HCT116 (cell line): ENCODE measurements at regions not wholly inside any gene's neighbourhood (a gene's known extent, or its start where the extent isn't known, plus 50 kb on each side); places are given as distances from the start of the nearest gene placed in this dataset.

Experiments
- ATAC-seq: fragments of 200-7000 bp; cut with Tn5 transposase; 2 replicates; pipeline ENCODE4 v1.9.1; 2020; ENCODE audit warnings: mild to moderate bottlenecking, moderate library complexity
- BruUV-seq: library from RNA; stranded (reverse); fragments of 400-500 nt; replicated peaks from 2 replicates; lab custom pipeline; 2021; lab: Mats Ljungman, UMichigan
- CTCF ChIA-PET: fragments of 300-600 bp; sonication (Branson Sonifier 250); formaldehyde crosslinking; loops from one replicate; lab custom pipeline; 2021; ENCODE audit warnings: antibody characterized with exemption; lab: Charles Lee
- POLR2A ChIA-PET: fragments of 300-600, 350-600 bp; sonication (Branson Sonifier 250); formaldehyde crosslinking; loops from one replicate; lab custom pipeline; 2021; ENCODE audit warnings: antibody characterized with exemption; lab: Charles Lee
- RAD21 ChIA-PET, 2 experiments: fragments of 300-600 bp; sonication (Branson Sonifier 250); formaldehyde crosslinking; loops; one replicate each; lab custom pipeline; 2023; ENCODE audit warnings: low total read pairs in 2 of 2; ENCODE audit not compliant: uncharacterized antibody in 2 of 2, unreplicated experiment in 2 of 2, low non-redundant PET in 1 of 2; lab: Charles Lee
- DNase-seq: peaks from one replicate; pipeline ENCODE4 v3.0.0-alpha.2; 2010; ENCODE audit warnings: low read depth, low spot score
- H2AFZ ChIP-seq: fragments of 200-600 bp; shearing (Covaris generic), sonication (generic); 2 replicates; pipeline ENCODE4 v1.6.1; 2017; ENCODE audit warnings: low read depth, mixed run types, mixed read lengths, antibody characterized with exemption, low read length; ENCODE audit not compliant: poor library complexity, severe bottlenecking
- H3K27ac ChIP-seq: 2 replicates; pipeline ENCODE4 v1.5.1; 2012; ENCODE audit warnings: low read depth, low read length
- H3K27me3 ChIP-seq: fragments of 200-600 bp; sonication (generic); 2 replicates; pipeline ENCODE4 v1.6.1; 2016; ENCODE audit warnings: mixed run types, low read length, mixed read lengths; ENCODE audit not compliant: insufficient read depth
- H3K36me3 ChIP-seq, 2 experiments: fragments of 200-500 bp in 1 of 2; fragments of 200-600 bp in 1 of 2; sonication (Bioruptor generic) in 1 of 2; sonication (generic) in 1 of 2; 2 replicates each; pipeline versions ENCODE4 v1.5.1 to v1.6.1; 2014 to 2016; ENCODE audit warnings: low read length in 2 of 2, inconsistent platforms in 1 of 2, mixed read lengths in 1 of 2, mixed run types in 1 of 2; ENCODE audit not compliant: insufficient read depth in 2 of 2, control insufficient read depth in 1 of 2
- H3K4me1 ChIP-seq, 2 experiments: fragments of 200-600 bp in 1 of 2; sonication (generic) in 1 of 2; 2 replicates each; pipeline versions ENCODE4 v1.5.1 to v1.6.1; 2012 to 2017; ENCODE audit warnings: low read length in 2 of 2, inconsistent platforms in 1 of 2, mild to moderate bottlenecking in 1 of 2, mixed read lengths in 1 of 2, mixed run types in 1 of 2, moderate library complexity in 1 of 2; ENCODE audit not compliant: insufficient read depth in 2 of 2, control insufficient read depth in 1 of 2
- H3K4me2 ChIP-seq: fragments of 200-600 bp; sonication (generic); 2 replicates; pipeline ENCODE4 v1.6.1; 2017; ENCODE audit warnings: mixed run types, low read length, mixed read lengths
- H3K4me3 ChIP-seq, 2 experiments: fragments of 200-600 bp in 1 of 2; sonication (generic) in 1 of 2; replicated peaks in 1 of 2; 2 replicates each; pipeline ENCODE4 v1.5.1; 2011 to 2016; ENCODE audit warnings: low read length in 2 of 2, control low read depth in 1 of 2, low read depth in 1 of 2, mild to moderate bottlenecking in 1 of 2, mixed read lengths in 1 of 2, mixed run types in 1 of 2
- H3K79me2 ChIP-seq: fragments of 200-600 bp; sonication (generic); 2 replicates; pipeline ENCODE4 v1.6.1; 2017; ENCODE audit warnings: mild to moderate bottlenecking, mixed run types, low read length, moderate library complexity, mixed read lengths; ENCODE audit not compliant: insufficient read depth
- H3K9ac ChIP-seq: fragments of 200-600 bp; sonication (generic); 2 replicates; pipeline ENCODE4 v1.6.1; 2016; ENCODE audit warnings: low read length, mixed read lengths
- H3K9me2 ChIP-seq: fragments of 200-600 bp; sonication (generic), shearing (Covaris generic); 2 replicates; pipeline ENCODE4 v1.6.1; 2017; ENCODE audit warnings: mixed run types, mild to moderate bottlenecking, moderate library complexity; ENCODE audit not compliant: insufficient read depth
- H3K9me3 ChIP-seq, 2 experiments: fragments of 200-500 bp in 1 of 2; fragments of 200-600 bp in 1 of 2; sonication (Bioruptor generic) in 1 of 2; sonication (generic) in 1 of 2; 2 replicates each; pipeline ENCODE4 v1.6.1; 2014 to 2017; ENCODE audit warnings: low read length in 2 of 2, mixed read lengths in 2 of 2, inconsistent platforms in 1 of 2, low read depth in 1 of 2, mild to moderate bottlenecking in 1 of 2, mixed run types in 1 of 2, moderate library complexity in 1 of 2; ENCODE audit not compliant: control insufficient read depth in 1 of 2, insufficient read depth in 1 of 2
- H4K20me1 ChIP-seq: fragments of 200-600 bp; sonication (generic), shearing (Covaris generic); 2 replicates; pipeline ENCODE4 v1.6.1; 2017; ENCODE audit warnings: mixed run types, mild to moderate bottlenecking, moderate library complexity; ENCODE audit not compliant: insufficient read depth
- CBX3 ChIP-seq: IDR thresholded peaks from 2 replicates; pipeline ENCODE4 v1.6.1; 2012; ENCODE audit warnings: low read depth
- EGR1 ChIP-seq: IDR thresholded peaks from 2 replicates; pipeline ENCODE4 v1.6.1; 2012; ENCODE audit warnings: low read depth
- EZH2 ChIP-seq: fragments of 200-600 bp; sonication (generic); IDR thresholded peaks from 2 replicates; pipeline ENCODE4 v1.6.1; 2017; ENCODE audit warnings: antibody characterized with exemption, mixed run types
- EZH2phosphoT487 ChIP-seq: fragments of 200-600 bp; IDR thresholded peaks from 2 replicates; pipeline ENCODE4 v1.6.1; 2018; ENCODE audit warnings: antibody characterized with exemption, borderline replicate concordance
- FOSL1 ChIP-seq: IDR thresholded peaks from 2 replicates; pipeline ENCODE4 v1.6.1; 2012; ENCODE audit warnings: low read depth
- JUND ChIP-seq: IDR thresholded peaks from 2 replicates; pipeline ENCODE4 v1.6.1; 2012
- POLR2A ChIP-seq: IDR thresholded peaks from 2 replicates; pipeline ENCODE4 v1.7.0; 2011; ENCODE audit warnings: borderline replicate concordance; ENCODE audit not compliant: insufficient read depth, insufficient read length; ENCODE audit errors: extremely low read depth
- POLR2AphosphoS5 ChIP-seq: IDR thresholded peaks from 2 replicates; pipeline ENCODE4 v1.6.1; 2011; ENCODE audit warnings: mild to moderate bottlenecking, low read depth, low read length, moderate library complexity
- RAD21 ChIP-seq: IDR thresholded peaks from 2 replicates; pipeline ENCODE4 v1.6.1; 2012; ENCODE audit warnings: low read depth, mild to moderate bottlenecking
- SIN3A ChIP-seq: IDR thresholded peaks from 2 replicates; pipeline ENCODE4 v1.6.1; 2012; ENCODE audit warnings: low read depth
- SP1 ChIP-seq: IDR thresholded peaks from 2 replicates; pipeline ENCODE4 v1.6.1; 2012; ENCODE audit warnings: low read depth
- SRF ChIP-seq: IDR thresholded peaks from 2 replicates; pipeline ENCODE4 v1.6.1; 2012; ENCODE audit warnings: low read depth
- TCF7L2 ChIP-seq: IDR thresholded peaks from 2 replicates; pipeline ENCODE4 v1.7.0; 2011; ENCODE audit warnings: borderline replicate concordance, inconsistent platforms; ENCODE audit not compliant: insufficient read depth, insufficient read length; ENCODE audit errors: extremely low read depth
- YY1 ChIP-seq: IDR thresholded peaks from 2 replicates; pipeline ENCODE4 v1.6.1; 2011; ENCODE audit warnings: low read length, low read depth, moderate library complexity, mild to moderate bottlenecking; ENCODE audit not compliant: insufficient replicate concordance; ENCODE audit errors: extremely low read depth
- ZFX ChIP-seq: fragments of 450-650 bp; IDR thresholded peaks from 2 replicates; pipeline ENCODE4 v1.6.1; 2017
- ZNF274 ChIP-seq: fragments of 200-500 bp; sonication (Bioruptor generic); IDR thresholded peaks from 2 replicates; pipeline ENCODE4 v1.6.1; 2014; ENCODE audit warnings: mild to moderate bottlenecking, low read depth, low read length, inconsistent platforms
- intact Hi-C: fragments of 100-400 bp; cut with micrococcal nuclease; formaldehyde crosslinking; loops from 2 replicates; pipeline ENCODE4 v1.10.0; 2022
- TF ChIP-seq, protein P1 (sequence below): IDR thresholded peaks from 2 replicates; pipeline ENCODE4 v1.6.1; 2012
- TF ChIP-seq, protein P2 (sequence below): IDR thresholded peaks from 2 replicates; pipeline ENCODE4 v1.6.1; 2011; ENCODE audit warnings: mild to moderate bottlenecking, low read length, moderate library complexity; ENCODE audit not compliant: insufficient replicate concordance; ENCODE audit errors: extremely low read depth
- TF ChIP-seq, protein P3 (sequence below): IDR thresholded peaks from 2 replicates; pipeline ENCODE4 v1.6.1; 2012; ENCODE audit warnings: low read depth
- TF ChIP-seq, protein P4 (sequence below), 3 experiments: fragments of 200-600 bp in 1 of 3; sonication (generic) in 1 of 3; IDR thresholded peaks in 2 of 3; conservative IDR thresholded peaks in 1 of 3; 2 replicates each; pipeline ENCODE4 v1.5.1; 2012 to 2017; ENCODE audit warnings: low read depth in 2 of 3, low read length in 2 of 3, antibody characterized with exemption in 1 of 3, borderline replicate concordance in 1 of 3, control low read depth in 1 of 3, mild to moderate bottlenecking in 1 of 3, mixed read lengths in 1 of 3, mixed run types in 1 of 3, moderate library complexity in 1 of 3; ENCODE audit not compliant: insufficient read depth in 1 of 3

DNA sequence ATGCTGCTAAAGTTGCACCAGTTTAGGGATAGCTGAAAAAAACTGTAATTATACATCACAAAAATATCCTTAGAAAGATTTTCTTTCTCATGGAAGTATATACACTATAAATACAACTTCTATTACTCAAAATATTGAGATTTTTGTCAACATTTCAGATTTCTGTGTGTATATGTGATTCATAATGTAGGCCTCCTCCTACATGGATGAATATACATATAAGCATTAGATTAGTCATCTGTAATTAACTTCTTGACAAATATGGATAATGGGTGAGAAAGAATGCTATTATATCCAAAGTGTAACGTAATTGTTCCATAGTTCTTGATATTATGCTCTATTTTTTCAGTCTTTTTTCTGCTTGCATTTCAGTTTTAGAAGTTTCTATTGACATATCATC is 124.9 kb downstream of the CBLL2 start:
- BruUV-seq, result no TSS peak
- TF ChIP-seq ZFX (no peak), SRF (no peak), FOSL1 (no peak), EGR1 (no peak), ZNF274 (no peak), SP1 (no peak), TCF7L2 (no peak), EZH2phosphoT487 (no peak), SIN3A (no peak), CBX3 (no peak), RAD21 (no peak), EZH2 (no peak), YY1 (no peak), POLR2AphosphoS5 (no peak), POLR2A (no peak), JUND (no peak)
- TF ChIP-seq, protein P1, sequence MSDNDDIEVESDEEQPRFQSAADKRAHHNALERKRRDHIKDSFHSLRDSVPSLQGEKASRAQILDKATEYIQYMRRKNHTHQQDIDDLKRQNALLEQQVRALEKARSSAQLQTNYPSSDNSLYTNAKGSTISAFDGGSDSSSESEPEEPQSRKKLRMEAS, result no peak
- TF ChIP-seq, protein P2, sequence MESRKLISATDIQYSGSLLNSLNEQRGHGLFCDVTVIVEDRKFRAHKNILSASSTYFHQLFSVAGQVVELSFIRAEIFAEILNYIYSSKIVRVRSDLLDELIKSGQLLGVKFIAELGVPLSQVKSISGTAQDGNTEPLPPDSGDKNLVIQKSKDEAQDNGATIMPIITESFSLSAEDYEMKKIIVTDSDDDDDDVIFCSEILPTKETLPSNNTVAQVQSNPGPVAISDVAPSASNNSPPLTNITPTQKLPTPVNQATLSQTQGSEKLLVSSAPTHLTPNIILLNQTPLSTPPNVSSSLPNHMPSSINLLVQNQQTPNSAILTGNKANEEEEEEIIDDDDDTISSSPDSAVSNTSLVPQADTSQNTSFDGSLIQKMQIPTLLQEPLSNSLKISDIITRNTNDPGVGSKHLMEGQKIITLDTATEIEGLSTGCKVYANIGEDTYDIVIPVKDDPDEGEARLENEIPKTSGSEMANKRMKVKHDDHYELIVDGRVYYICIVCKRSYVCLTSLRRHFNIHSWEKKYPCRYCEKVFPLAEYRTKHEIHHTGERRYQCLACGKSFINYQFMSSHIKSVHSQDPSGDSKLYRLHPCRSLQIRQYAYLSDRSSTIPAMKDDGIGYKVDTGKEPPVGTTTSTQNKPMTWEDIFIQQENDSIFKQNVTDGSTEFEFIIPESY, result no peak
- TF ChIP-seq, protein P3, sequence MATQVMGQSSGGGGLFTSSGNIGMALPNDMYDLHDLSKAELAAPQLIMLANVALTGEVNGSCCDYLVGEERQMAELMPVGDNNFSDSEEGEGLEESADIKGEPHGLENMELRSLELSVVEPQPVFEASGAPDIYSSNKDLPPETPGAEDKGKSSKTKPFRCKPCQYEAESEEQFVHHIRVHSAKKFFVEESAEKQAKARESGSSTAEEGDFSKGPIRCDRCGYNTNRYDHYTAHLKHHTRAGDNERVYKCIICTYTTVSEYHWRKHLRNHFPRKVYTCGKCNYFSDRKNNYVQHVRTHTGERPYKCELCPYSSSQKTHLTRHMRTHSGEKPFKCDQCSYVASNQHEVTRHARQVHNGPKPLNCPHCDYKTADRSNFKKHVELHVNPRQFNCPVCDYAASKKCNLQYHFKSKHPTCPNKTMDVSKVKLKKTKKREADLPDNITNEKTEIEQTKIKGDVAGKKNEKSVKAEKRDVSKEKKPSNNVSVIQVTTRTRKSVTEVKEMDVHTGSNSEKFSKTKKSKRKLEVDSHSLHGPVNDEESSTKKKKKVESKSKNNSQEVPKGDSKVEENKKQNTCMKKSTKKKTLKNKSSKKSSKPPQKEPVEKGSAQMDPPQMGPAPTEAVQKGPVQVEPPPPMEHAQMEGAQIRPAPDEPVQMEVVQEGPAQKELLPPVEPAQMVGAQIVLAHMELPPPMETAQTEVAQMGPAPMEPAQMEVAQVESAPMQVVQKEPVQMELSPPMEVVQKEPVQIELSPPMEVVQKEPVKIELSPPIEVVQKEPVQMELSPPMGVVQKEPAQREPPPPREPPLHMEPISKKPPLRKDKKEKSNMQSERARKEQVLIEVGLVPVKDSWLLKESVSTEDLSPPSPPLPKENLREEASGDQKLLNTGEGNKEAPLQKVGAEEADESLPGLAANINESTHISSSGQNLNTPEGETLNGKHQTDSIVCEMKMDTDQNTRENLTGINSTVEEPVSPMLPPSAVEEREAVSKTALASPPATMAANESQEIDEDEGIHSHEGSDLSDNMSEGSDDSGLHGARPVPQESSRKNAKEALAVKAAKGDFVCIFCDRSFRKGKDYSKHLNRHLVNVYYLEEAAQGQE, result no peak
- TF ChIP-seq, protein P4, sequence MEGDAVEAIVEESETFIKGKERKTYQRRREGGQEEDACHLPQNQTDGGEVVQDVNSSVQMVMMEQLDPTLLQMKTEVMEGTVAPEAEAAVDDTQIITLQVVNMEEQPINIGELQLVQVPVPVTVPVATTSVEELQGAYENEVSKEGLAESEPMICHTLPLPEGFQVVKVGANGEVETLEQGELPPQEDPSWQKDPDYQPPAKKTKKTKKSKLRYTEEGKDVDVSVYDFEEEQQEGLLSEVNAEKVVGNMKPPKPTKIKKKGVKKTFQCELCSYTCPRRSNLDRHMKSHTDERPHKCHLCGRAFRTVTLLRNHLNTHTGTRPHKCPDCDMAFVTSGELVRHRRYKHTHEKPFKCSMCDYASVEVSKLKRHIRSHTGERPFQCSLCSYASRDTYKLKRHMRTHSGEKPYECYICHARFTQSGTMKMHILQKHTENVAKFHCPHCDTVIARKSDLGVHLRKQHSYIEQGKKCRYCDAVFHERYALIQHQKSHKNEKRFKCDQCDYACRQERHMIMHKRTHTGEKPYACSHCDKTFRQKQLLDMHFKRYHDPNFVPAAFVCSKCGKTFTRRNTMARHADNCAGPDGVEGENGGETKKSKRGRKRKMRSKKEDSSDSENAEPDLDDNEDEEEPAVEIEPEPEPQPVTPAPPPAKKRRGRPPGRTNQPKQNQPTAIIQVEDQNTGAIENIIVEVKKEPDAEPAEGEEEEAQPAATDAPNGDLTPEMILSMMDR (IDR thresholded peaks at IDR 0.05 in 2 of 3, conservative IDR thresholded peaks at IDR 0.05 in 1 of 3; ENCODE audit: borderline replicate concordance in 1 of 3, insufficient read depth in 1 of 3, low read depth in 2 of 3, low read length in 2 of 3), result no peak
- H2AFZ ChIP-seq, result no peak overlapping the region
- H3K4me3 ChIP-seq, result no peak overlapping the region
- no peaks in the 10 kb centered on the region for H3K27me3 ChIP-seq
- ChIA-PET CTCF (no interaction called here), RAD21 (no interaction called here), POLR2A (no interaction called here)
- H3K9ac ChIP-seq, result no peak overlapping the region
- H3K4me2 ChIP-seq, result no peak overlapping the region
- intact Hi-C loops, result no loop called here
- H3K9me2 ChIP-seq, result no peaks in the 10 kb centered on the region
- no peak for DNase-seq
- H3K79me2 ChIP-seq, result no peaks in the 10 kb centered on the region
- no peaks in the 10 kb centered on the region for H3K36me3 ChIP-seq
- no peak overlapping the region for H3K27ac ChIP-seq
- ATAC-seq, result no peak
- H4K20me1 ChIP-seq, result no peaks in the 10 kb centered on the region
- peaks cover 3 to 12% of the 10 kb centered on the region in 2 experiments; a peak in 3 of 4 replicates for H3K4me1 ChIP-seq
- H3K9me3 ChIP-seq, result no peaks in the 10 kb centered on the region
